ENCODE measurements at regions not wholly inside any gene's neighbourhood (a gene's known extent, or its start where the extent isn't known, plus 50 kb on each side); places are given as distances from the start of the nearest gene placed in this dataset.

GRCh38 chr20:8963330-8963729, 105.6 kb upstream of the PLCB4 start:
- TF ChIP-seq RAD21 (IDR thresholded peaks at IDR 0.05 in 1 of 2, conservative IDR thresholded peaks at IDR 0.05 in 1 of 2; ENCODE audit: low read depth in 2 of 2, low read length in 2 of 2) (no peak), CREB1 (IDR thresholded peaks at IDR 0.05) (no peak), ATF3 (IDR thresholded peaks at IDR 0.05; ENCODE audit: insufficient read depth, low read depth, low read length) (no peak), USF2 (IDR thresholded peaks at IDR 0.05; ENCODE audit: low read length) (no peak), GTF2F1 (IDR thresholded peaks at IDR 0.05; ENCODE audit: borderline replicate concordance, low read depth, low read length) (no peak), ZNF274 (IDR thresholded peaks at IDR 0.05; ENCODE audit: borderline replicate concordance, extremely low read depth, low read length) (no peak), E2F6 (IDR thresholded peaks at IDR 0.05) (no peak), BACH1 (IDR thresholded peaks at IDR 0.05; ENCODE audit: low read length) (no peak), GABPA (IDR thresholded peaks at IDR 0.05; ENCODE audit: borderline replicate concordance, insufficient read depth, low read length) (no peak), RBBP5 (IDR thresholded peaks at IDR 0.05; ENCODE audit: borderline replicate concordance, low read depth, low read length) (no peak), SP2 (IDR thresholded peaks at IDR 0.05; ENCODE audit: low read length) (no peak), TAF7 (optimal IDR thresholded peaks at IDR 0.05; ENCODE audit: borderline replicate concordance, low read depth, low read length) (no peak)
- DNase-seq (ENCODE audit: low read depth in 1 of 2, low spot score in 2 of 2), result no peak
- H4K5ac ChIP-seq (ENCODE audit: insufficient read length, low read depth, low read length), result no peak overlapping the region

More at GRCh38 chr20:8963330-8963729, 105.6 kb upstream of the PLCB4 start:
- H3K36me3 ChIP-seq (ENCODE audit: control insufficient read depth in 2 of 4, insufficient read depth in 4 of 4, low read length in 3 of 4), result no peaks in the 10 kb centered on the region
- H3K79me1 ChIP-seq (ENCODE audit: low read depth, low read length), result no peaks in the 10 kb centered on the region
- H4K8ac ChIP-seq (ENCODE audit: extremely low read depth, insufficient read depth, low read length), result no peak overlapping the region
- no peak overlapping the region for H2BK120ac ChIP-seq (replicated peaks; ENCODE audit: low read depth, low read length)
- ChIA-PET CTCF (ENCODE audit: partially characterized antibody) (interaction anchor here (0.5 kb wide), 2 partner anchors 11 to 152 kb away, joined by 3 read pairs; no protein-coding TSS in a partner anchor), POLR2A (ENCODE audit: partially characterized antibody) (interaction anchor here (0.8 kb wide), 1 partner anchor 9 kb away, joined by 3 read pairs; no protein-coding TSS in a partner anchor)
- no peak overlapping the region for H3K4ac ChIP-seq (replicated peaks; ENCODE audit: insufficient read length, low read depth, low read length)
- H4K91ac ChIP-seq (replicated peaks; ENCODE audit: insufficient read length, low read length), result no peak overlapping the region
- peaks cover 1% of the 10 kb centered on the region; the same call in 1 of the 2 replicates for H3K23me2 ChIP-seq (ENCODE audit: low read depth, low read length)
- no peak overlapping the region for H3K27ac ChIP-seq (ENCODE audit: low read depth, low read length)
- no peak for FAIRE-seq
- no peak overlapping the region for H3K23ac ChIP-seq (ENCODE audit: insufficient read length)
- no peak overlapping the region for H3K9ac ChIP-seq (replicated peaks in 1 of 4; ENCODE audit: extremely low read depth in 1 of 4, low read depth in 3 of 4, low read length in 3 of 4)
- H2AK5ac ChIP-seq (ENCODE audit: low read depth, low read length), result no peak overlapping the region
- no peaks in the 10 kb centered on the region for H3K4me1 ChIP-seq (replicated peaks in 1 of 4; ENCODE audit: control insufficient read depth in 3 of 4, insufficient read depth in 4 of 4, low read length in 3 of 4)
- no peaks in the 10 kb centered on the region for H4K20me1 ChIP-seq (replicated peaks in 1 of 2; ENCODE audit: control insufficient read depth in 1 of 2, insufficient read depth in 2 of 2, low read length in 2 of 2)
- H3K27me3 ChIP-seq (replicated peaks in 1 of 4; ENCODE audit: control insufficient read depth in 3 of 4, extremely low read depth in 1 of 4, insufficient read depth in 3 of 4, low read length in 3 of 4), result no peaks in the 10 kb centered on the region
- peaks cover 0 to 6% of the 10 kb centered on the region in 2 experiments; a peak in 1 of 4 replicates for H3K9me3 ChIP-seq (ENCODE audit: insufficient read depth in 2 of 2, low read depth in 1 of 2, low read length in 1 of 2)
- H3K79me2 ChIP-seq (ENCODE audit: control insufficient read depth in 1 of 2, insufficient read depth in 2 of 2, low read length in 2 of 2), result no peaks in the 10 kb centered on the region
- H3K4me3 ChIP-seq (ENCODE audit: extremely low read depth in 1 of 4, insufficient read depth in 2 of 4, low read depth in 3 of 4, low read length in 4 of 4), result no peak overlapping the region
- no peak overlapping the region for H2BK15ac ChIP-seq (ENCODE audit: low read length)
- H2BK5ac ChIP-seq (ENCODE audit: low read depth, low read length), result no peak overlapping the region
- no peak overlapping the region for H3K4me2 ChIP-seq (ENCODE audit: insufficient read depth in 1 of 2, low read depth in 2 of 2, low read length in 2 of 2)
- H3K14ac ChIP-seq (ENCODE audit: insufficient read length), result no peak overlapping the region
- H2BK20ac ChIP-seq (ENCODE audit: low read length), result no peak overlapping the region
- no peak overlapping the region for H2AFZ ChIP-seq (ENCODE audit: low read length)
- no peak overlapping the region for H3K56ac ChIP-seq (replicated peaks; ENCODE audit: insufficient read length, low read depth, low read length)
- no peak overlapping the region for H3K18ac ChIP-seq (ENCODE audit: extremely low read depth, low read length)
- H2BK12ac ChIP-seq (ENCODE audit: low read depth, low read length), result no peak overlapping the region
